Motor neuron (in vitro differentiated cells): ENCODE measurements at regions not wholly inside any gene's neighbourhood (a gene's known extent, or its start where the extent isn't known, plus 50 kb on each side); places are given as distances from the start of the nearest gene placed in this dataset.
A peak's percentile ranks its signal among the peaks of the same experiment; 100 is the strongest.

Source experiments
- ATAC-seq, 8 experiments: fragments of 200-7000 bp; cut with Tn5 transposase; replicated peaks in 6 of 8; 2 replicates each; pipeline ENCODE4 v1.8.0; 2021; ENCODE audit warnings: mild to moderate bottlenecking in 8 of 8, moderate library complexity in 8 of 8
- H3K27ac ChIP-seq, 2 donors: fragments of 250-450 bp; sonication (Bioruptor Pico); 2 replicates each; pipeline ENCODE4 v1.9.0; 2021; ENCODE audit warnings: antibody characterized with exemption in 2 of 2, mild to moderate bottlenecking in 2 of 2, moderate library complexity in 1 of 2
- H3K4me1 ChIP-seq, 2 donors: fragments of 250-450 bp; sonication (Bioruptor Pico); replicated peaks in 1 of 2; 2 replicates each; pipeline ENCODE4 v1.6.1; 2021; ENCODE audit warnings: antibody characterized with exemption in 2 of 2, mild to moderate bottlenecking in 2 of 2, moderate library complexity in 1 of 2
- H3K4me3 ChIP-seq, 5 donors: fragments of 250-450 bp; sonication (Bioruptor Pico); 2 replicates each; pipeline ENCODE4 v1.9.0; 2021; ENCODE audit warnings: antibody characterized with exemption in 5 of 5, mild to moderate bottlenecking in 5 of 5, moderate library complexity in 4 of 5
- WGBS, 10 experiments: fragments of 450-650 bp; shearing (Covaris generic); methylation state at CpG; one replicate each; pipeline ENCODE4 v1.0.0; 2022; 5-methylcytosine and 5-hydroxymethylcytosine counted together
- in situ Hi-C, 9 experiments: fragments of 400-800 bp; cut with MboI; loops; one replicate each; pipeline ENCODE4 v1.15.0; 2021; ENCODE audit warnings: low sequenced_read_pairs in 9 of 9, low pct_unique_long_range_greater_than_20kb in 2 of 9; ENCODE audit not compliant: unreplicated experiment in 9 of 9

DNA sequence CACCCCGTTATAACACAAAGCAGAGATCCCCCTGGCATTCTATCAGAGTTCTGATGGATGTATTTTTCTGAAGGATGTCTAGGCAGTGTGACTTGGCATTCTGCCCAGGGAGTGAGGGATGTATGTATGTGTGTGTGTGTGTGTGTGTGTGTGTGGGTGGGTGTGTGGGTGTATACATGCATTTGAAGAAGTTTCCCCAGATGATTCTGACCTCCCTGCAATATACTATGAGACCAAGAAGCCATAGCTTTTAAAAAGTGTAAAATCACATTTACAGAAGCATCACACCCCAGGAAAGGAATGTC, 59.7 kb upstream of the NAP1L1 start:
- 0 to 56% (median 21%) methylated on average over 1 of the region's 1 CpG; no CpG with 5 or more reads in 6 of the 10 experiments for WGBS, 10 experiments
- no peak overlapping the region for H3K27ac ChIP-seq
- H3K4me1 ChIP-seq, result peaks cover 0 to 6% of the 10 kb centered on the region in 2 donors
- no peak overlapping the region for H3K4me3 ChIP-seq
- in situ Hi-C loops, result no loop called here
- peak; percentile 19 to 79 (median 58) for ATAC-seq

- WGBS, 10 experiments, result 34 to 87% (median 69%) methylated on average over 2 to 6 of the region's 6 CpGs
- H3K27ac ChIP-seq, result no peak overlapping the region
- in situ Hi-C loops, result no loop called here
- no peak for ATAC-seq
- H3K4me3 ChIP-seq, result no peak overlapping the region
- peaks cover 0 to 6% of the 10 kb centered on the region in 2 donors for H3K4me1 ChIP-seq
Measured at GRCh38 chr12:76143343-76144244, 59.1 kb upstream of the NAP1L1 start.

DNA sequence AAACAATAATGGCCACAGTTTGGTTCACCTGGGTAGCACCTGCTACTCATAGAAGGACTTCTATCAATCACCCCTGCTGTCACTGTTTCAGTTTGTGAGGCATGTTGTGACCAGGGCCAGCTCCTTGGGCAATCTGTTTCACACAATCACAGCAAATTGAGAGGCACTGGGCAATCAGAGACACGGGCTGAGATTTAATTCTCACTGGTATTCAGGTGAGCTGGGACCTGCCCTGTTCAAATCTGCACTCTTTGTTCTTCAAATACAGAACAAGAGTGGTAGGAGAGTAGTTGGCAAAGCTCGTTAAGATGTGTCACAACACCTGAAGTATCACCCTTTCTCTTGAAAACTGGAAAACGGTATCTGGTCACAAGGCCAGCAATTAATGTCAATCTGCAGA, 57.8 kb upstream of the NAP1L1 start:
- H3K4me3 ChIP-seq, result no peak overlapping the region
- 50 to 100% (median 88%) methylated on average over 1 to 2 of the region's 3 CpGs; no CpG with 5 or more reads in 3 of the 10 experiments for WGBS, 10 experiments
- ATAC-seq, result no peak
- no peak overlapping the region for H3K27ac ChIP-seq
- in situ Hi-C loops, result no loop called here
- peaks cover 0 to 6% of the 10 kb centered on the region in 2 donors for H3K4me1 ChIP-seq

- in situ Hi-C loops, result no loop called here
- Histone ChIP-seq H3K4me1 (peaks cover 0 to 2% of the 10 kb centered on the region in 2 donors), H3K27ac (no peak overlapping the region), H3K4me3 (no peak overlapping the region)
- no peak for ATAC-seq
- 64 to 100% (median 91%) methylated on average over 2 of the region's 2 CpGs for WGBS, 10 experiments
Measured at GRCh38 chr12:76138656-76139055, 54.2 kb upstream of the NAP1L1 start.

- WGBS, 10 experiments, result 58 to 100% (median 89%) methylated on average over 1 to 5 of the region's 6 CpGs; no CpG with 5 or more reads in 4 of the 10 experiments
- no peak overlapping the region for H3K27ac ChIP-seq
- no peak overlapping the region for H3K4me3 ChIP-seq
- in situ Hi-C loops, result no loop called here
- no peaks in the 10 kb centered on the region for H3K4me1 ChIP-seq
- ATAC-seq, result no peak
Measured at GRCh38 chr12:76137606-76138005, 53.1 kb upstream of the NAP1L1 start.

DNA sequence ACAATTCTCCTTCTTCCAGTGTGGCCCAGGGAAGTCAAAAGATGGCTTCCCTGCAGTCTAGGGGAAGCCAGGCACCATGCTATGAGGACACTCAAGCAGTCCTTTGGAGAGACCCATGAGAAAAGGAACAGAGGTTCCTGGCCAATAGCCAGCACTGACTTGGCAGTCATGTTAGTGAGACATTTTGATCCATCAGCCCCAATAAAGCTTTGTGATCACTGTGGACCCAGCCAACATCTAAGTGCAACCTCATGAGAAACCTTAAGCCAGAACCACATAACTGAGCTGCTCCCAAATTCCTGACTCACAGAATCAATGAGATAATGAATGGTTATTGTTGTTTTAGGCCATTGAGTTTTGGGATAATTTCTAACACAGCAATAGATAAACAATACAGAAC, 51.0 kb upstream of the NAP1L1 start:
- in situ Hi-C loops, result no loop called here

More for the DNA sequence above, 51.0 kb upstream of the NAP1L1 start:
- no peak overlapping the region for H3K4me3 ChIP-seq
- no peaks in the 10 kb centered on the region for H3K4me1 ChIP-seq
- no peak for ATAC-seq
- H3K27ac ChIP-seq, result no peak overlapping the region
